ENCODE measurements at regions not wholly inside any gene's neighbourhood (a gene's known extent, or its start where the extent isn't known, plus 50 kb on each side); places are given as distances from the start of the nearest gene placed in this dataset.
"Not testable (repeated sequence)": the region's sequence is repeated elsewhere in the genome, so short reads cannot be mapped to it uniquely, and the experiment has no call there.

DNA sequence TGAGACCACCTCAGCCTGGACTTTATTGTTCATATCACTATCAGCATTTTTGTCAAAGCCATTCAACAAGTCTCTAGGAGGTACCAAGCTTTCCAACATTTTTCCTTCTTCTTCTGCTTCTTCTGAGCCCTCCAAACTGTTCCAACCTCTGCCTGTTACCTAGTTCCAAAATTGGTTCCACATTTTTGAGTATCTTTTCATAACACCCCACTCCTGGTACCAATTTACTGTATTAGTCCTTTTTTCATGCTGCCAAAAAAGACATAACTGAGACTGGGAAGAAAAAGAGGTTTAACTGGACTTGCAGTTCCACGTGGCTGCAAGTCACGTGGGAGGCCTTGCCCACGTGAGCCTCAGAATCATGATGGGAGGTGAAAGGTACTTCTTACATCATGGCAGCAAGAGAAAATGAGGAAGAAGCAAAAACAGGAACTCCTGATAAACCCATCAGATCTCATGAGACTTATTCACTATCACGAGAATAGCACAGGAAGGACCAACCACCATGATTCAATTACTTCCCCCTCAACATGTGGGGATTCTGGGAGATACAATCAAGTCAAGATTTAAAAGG is 215.1 kb downstream of the PCDH17 start:
- TF ChIP-seq TAF1 (IDR thresholded peaks at IDR 0.05; ENCODE audit: borderline replicate concordance, low read depth, low read length) (no peak), POLR2A (IDR thresholded peaks at IDR 0.05; ENCODE audit: low read depth, low read length) (no peak), POLR2AphosphoS5 (IDR thresholded peaks at IDR 0.05; ENCODE audit: low read depth, low read length) (no peak)
- DNase-seq (ENCODE audit: insufficient read length) = no peak
- no peak for FAIRE-seq

DNA sequence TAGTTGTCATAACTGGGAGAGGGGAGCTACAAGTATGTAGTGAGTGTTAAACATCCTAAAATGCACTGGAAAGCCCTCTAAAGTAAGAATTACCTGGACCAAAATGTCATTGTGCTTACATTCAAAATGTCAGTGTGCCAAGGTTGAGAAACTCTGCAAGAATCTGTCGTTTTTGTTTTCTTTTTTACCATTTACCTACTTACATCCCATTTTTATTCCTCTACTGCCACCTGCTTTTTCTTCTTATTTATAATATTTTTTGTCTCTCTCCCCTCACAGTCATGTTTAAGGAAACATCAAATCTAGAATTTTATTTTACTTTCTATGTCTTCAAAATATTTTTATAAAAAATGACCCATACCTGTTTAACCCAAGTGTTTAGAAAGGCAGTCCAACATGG is 226.4 kb downstream of the PCDH17 start:
- DNase-seq (ENCODE audit: insufficient read length) = no peak
- no peak for FAIRE-seq
- TF ChIP-seq POLR2AphosphoS5 (IDR thresholded peaks at IDR 0.05; ENCODE audit: low read depth, low read length) (no peak), POLR2A (IDR thresholded peaks at IDR 0.05; ENCODE audit: low read depth, low read length) (no peak), TAF1 (IDR thresholded peaks at IDR 0.05; ENCODE audit: borderline replicate concordance, low read depth, low read length) (no peak)

DNA sequence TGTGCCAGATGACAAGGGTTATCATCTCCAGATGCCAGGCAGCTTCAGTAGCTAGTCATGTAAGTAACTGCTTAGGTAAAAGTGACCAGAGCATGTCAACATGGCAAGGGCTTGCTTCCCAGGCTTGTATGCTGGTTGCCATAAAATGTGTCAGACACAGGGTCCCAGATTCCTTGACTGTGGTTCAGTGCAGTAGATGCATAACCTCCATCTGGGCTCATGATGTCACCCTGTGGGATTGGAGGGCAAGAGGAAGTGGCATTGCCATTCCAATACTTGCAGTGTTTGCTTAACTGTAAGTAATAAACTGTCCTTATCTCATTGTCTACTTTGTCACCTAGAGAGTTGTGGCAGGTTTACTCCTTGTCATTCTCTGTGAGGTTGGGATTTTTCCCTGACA is 226.8 kb downstream of the PCDH17 start:
- DNase-seq (ENCODE audit: insufficient read length) (no peak), FAIRE-seq (no peak)
- TF ChIP-seq TAF1 (IDR thresholded peaks at IDR 0.05; ENCODE audit: borderline replicate concordance, low read depth, low read length) (no peak), POLR2AphosphoS5 (IDR thresholded peaks at IDR 0.05; ENCODE audit: low read depth, low read length) (no peak), POLR2A (IDR thresholded peaks at IDR 0.05; ENCODE audit: low read depth, low read length) (no peak)

DNA sequence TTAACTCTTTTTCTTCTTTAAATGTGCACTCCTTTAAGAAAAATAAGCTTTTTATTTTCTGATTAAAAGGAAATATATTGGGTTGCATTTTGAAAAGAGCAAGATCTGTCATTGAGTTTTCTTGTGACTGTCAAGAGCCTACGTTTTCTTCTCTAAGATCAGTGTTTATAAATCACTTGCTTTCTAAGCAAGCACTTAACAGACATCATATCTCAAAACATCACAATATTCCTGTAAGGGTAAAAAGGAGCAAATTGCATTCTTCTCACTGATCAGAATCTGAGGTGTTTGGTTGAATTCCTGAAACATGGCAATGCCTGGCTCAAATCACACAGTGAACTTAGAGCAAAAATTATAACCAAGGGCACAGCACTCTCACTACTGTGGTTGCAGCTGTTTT is 231.3 kb downstream of the PCDH17 start:
- DNase-seq (ENCODE audit: insufficient read length) (no peak), FAIRE-seq (no peak)
- TF ChIP-seq TAF1 (IDR thresholded peaks at IDR 0.05; ENCODE audit: borderline replicate concordance, low read depth, low read length) (no peak), POLR2AphosphoS5 (IDR thresholded peaks at IDR 0.05; ENCODE audit: low read depth, low read length) (no peak), POLR2A (IDR thresholded peaks at IDR 0.05; ENCODE audit: low read depth, low read length) (no peak)

DNA sequence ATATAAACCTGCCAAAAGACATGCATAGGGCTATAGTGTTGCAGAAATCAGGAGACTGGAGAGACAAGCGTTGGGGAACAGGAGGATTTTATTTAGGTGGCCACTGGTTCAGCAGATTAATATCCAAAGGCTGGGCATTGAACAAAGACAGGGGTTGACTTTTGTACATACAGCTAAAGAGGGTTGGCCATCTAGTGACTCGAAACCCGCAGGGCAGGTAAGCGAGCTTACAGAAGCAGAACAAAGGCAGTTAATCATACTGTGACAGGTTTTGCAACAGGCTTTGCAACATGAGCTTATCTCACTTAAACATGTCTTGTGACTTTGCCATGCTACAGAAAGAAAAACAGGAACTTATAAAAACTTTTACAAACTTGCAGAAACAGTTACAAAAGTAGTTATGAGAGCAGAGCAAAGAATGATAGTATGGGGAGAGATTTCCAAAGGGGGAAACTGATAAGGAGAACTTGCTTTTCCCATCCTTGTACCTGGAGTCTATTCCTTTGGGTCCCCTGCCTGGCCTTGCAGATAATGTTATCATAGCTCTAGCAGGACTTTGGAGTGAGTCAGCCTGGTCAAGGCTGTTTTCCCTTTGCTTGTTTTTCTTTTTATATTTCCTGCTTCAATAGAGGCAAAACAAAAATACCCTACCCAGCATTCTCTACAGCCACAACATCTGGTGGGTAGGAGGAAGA is 234.2 kb downstream of the PCDH17 start:
- FAIRE-seq (no peak), DNase-seq (ENCODE audit: insufficient read length) (no peak)
- no peak for TF ChIP-seq POLR2A (IDR thresholded peaks at IDR 0.05; ENCODE audit: low read depth, low read length)
- no peak for TF ChIP-seq TAF1 (IDR thresholded peaks at IDR 0.05; ENCODE audit: borderline replicate concordance, low read depth, low read length)
- TF ChIP-seq POLR2AphosphoS5 (IDR thresholded peaks at IDR 0.05; ENCODE audit: low read depth, low read length) = no peak

- DNase-seq (ENCODE audit: insufficient read length) (no peak), FAIRE-seq (no peak)
- TF ChIP-seq TAF1 (IDR thresholded peaks at IDR 0.05; ENCODE audit: borderline replicate concordance, low read depth, low read length) (no peak), POLR2A (IDR thresholded peaks at IDR 0.05; ENCODE audit: low read depth, low read length) (no peak), POLR2AphosphoS5 (IDR thresholded peaks at IDR 0.05; ENCODE audit: low read depth, low read length) (no peak)
These were observed 243.0 kb downstream of the PCDH17 start for GRCh38 chr13:57874530-57874929.

- FAIRE-seq (no peak), DNase-seq (ENCODE audit: insufficient read length) (no peak)
- TF ChIP-seq POLR2A (IDR thresholded peaks at IDR 0.05; ENCODE audit: low read depth, low read length) (no peak), POLR2AphosphoS5 (IDR thresholded peaks at IDR 0.05; ENCODE audit: low read depth, low read length) (no peak), TAF1 (IDR thresholded peaks at IDR 0.05; ENCODE audit: borderline replicate concordance, low read depth, low read length) (no peak)
These were observed 246.1 kb downstream of the PCDH17 start for GRCh38 chr13:57877601-57878000.

GRCh38 chr13:57878291-57878690 is 246.7 kb downstream of the PCDH17 start:
- no peak for TF ChIP-seq TAF1 (IDR thresholded peaks at IDR 0.05; ENCODE audit: borderline replicate concordance, low read depth, low read length)
- DNase-seq (ENCODE audit: insufficient read length) = no peak
- FAIRE-seq = no peak

DNA sequence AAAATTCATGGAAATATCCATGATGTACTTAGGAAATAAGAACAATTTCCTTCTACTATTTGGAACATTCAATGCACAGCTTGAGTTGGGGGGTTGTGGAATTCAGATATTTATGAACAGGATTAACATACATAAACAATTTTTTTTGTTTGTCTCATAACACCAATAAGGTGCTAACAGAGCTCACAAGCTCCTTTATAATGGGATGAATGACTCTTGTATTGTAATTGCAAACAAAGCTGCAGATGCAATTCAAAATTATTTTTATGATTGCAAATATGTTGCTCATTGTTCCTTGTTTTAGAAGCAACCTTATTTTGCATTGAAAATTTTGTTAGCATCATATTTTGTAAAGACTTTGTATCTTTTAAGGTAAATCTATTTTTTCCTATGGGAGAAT is 265.7 kb downstream of the PCDH17 start:
- no peak for FAIRE-seq
- TF ChIP-seq POLR2A (IDR thresholded peaks at IDR 0.05; ENCODE audit: low read depth, low read length) = no peak
- TF ChIP-seq TAF1 (IDR thresholded peaks at IDR 0.05; ENCODE audit: borderline replicate concordance, low read depth, low read length) = no peak
- TF ChIP-seq POLR2AphosphoS5 (IDR thresholded peaks at IDR 0.05; ENCODE audit: low read depth, low read length) = no peak
- no peak for DNase-seq (ENCODE audit: insufficient read length)

GRCh38 chr13:57899096-57899495 is 267.6 kb downstream of the PCDH17 start:
- FAIRE-seq = no peak
- TF ChIP-seq POLR2A (IDR thresholded peaks at IDR 0.05; ENCODE audit: low read depth, low read length) = no peak
- TF ChIP-seq TAF1 (IDR thresholded peaks at IDR 0.05; ENCODE audit: borderline replicate concordance, low read depth, low read length) = no peak
- TF ChIP-seq POLR2AphosphoS5 (IDR thresholded peaks at IDR 0.05; ENCODE audit: low read depth, low read length) = no peak
- no peak for DNase-seq (ENCODE audit: insufficient read length)

GRCh38 chr13:57909833-57910232 is 278.3 kb downstream of the PCDH17 start:
- DNase-seq (ENCODE audit: insufficient read length); FAIRE-seq: not testable (repeated sequence)

- no peak for DNase-seq (ENCODE audit: insufficient read length)
- TF ChIP-seq TAF1 (IDR thresholded peaks at IDR 0.05; ENCODE audit: borderline replicate concordance, low read depth, low read length) (no peak), POLR2AphosphoS5 (IDR thresholded peaks at IDR 0.05; ENCODE audit: low read depth, low read length) (no peak), POLR2A (IDR thresholded peaks at IDR 0.05; ENCODE audit: low read depth, low read length) (no peak)
- no peak for FAIRE-seq
These were observed 286.5 kb downstream of the PCDH17 start for GRCh38 chr13:57918086-57918485.

Data from GM12892 (cell line).